ENCODE measurements at regions not wholly inside any gene's neighbourhood (a gene's known extent, or its start where the extent isn't known, plus 50 kb on each side); places are given as distances from the start of the nearest gene placed in this dataset.
A peak's percentile ranks its signal among the peaks of the same experiment; 100 is the strongest.
"Not testable (repeated sequence)": the region's sequence is repeated elsewhere in the genome, so short reads cannot be mapped to it uniquely, and the experiment has no call there.

DNA sequence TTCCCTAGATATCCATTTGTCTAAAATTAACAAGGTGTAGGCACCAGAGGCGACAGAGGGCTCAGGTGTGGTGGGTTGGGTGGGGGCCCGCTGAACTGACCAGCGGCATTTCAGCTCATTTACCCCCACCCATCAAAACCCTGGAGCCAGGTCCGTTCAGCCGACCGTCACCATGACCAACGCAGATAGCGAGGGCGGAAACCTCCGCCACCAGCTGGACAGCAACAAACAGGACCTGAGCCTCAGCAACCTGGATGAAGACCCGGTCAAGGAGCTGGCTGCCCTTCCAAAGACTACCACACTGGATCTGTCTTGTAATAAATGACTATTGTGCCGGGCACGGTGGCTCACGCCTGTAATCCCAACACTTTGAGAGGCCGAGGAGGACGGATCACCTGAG, 120.8 kb upstream of the LGSN start:
- DNase-seq, result no peak

DNA sequence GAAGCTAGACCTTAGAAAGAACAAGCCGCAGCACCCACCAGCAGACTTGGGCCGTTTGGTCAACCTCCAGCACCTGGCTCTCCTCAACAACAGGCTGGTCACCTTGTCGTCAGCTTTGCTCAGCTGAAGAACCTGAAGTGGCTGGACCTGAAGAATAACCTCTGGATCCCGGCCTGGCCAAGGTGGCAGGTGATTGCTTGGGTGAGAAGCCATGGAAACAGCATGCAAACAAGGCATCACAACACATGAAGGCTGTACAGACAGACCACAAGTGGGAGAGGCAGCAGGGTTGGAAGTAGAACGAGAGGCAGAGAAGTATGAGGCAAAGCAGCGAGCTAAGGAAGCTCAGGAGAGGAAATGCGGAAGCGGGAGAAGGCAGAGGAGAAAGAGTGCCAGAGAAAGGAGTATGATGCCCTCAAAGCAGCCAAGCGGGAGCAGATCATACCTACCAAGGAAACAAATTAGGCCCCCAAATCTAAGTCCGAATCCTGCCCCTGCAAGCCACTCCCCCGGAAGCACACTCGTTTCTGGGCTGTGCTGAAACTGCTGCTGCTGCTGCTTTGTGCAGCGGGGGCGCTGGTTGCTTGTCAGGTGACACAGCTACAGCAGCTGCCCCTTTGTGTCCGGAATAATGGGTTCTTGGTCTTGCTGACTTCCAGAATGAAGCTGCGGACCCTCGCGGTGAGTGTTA, 121.6 kb upstream of the LGSN start:
- DNase-seq, result no peak

DNA sequence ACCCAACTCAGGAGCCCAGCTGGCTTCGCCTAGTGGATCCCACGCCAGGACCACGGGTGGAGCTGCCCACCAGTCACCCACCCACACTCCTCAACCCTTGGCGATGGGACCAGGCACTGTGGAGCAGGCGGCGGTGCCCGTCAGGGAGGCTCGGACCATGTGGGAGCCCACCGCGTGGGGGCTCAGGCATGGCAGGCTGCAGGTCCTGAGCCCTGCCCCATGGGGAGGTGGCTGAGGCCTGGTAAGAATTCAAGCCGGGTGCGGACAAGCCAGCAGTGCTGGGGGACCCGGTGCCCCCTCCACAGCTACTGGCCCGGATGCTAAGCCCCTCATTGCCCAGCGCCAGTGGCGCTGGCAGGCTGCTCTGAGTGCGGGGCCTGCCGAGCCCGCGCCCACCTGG, 123.1 kb upstream of the LGSN start:
- no peak for DNase-seq

DNA sequence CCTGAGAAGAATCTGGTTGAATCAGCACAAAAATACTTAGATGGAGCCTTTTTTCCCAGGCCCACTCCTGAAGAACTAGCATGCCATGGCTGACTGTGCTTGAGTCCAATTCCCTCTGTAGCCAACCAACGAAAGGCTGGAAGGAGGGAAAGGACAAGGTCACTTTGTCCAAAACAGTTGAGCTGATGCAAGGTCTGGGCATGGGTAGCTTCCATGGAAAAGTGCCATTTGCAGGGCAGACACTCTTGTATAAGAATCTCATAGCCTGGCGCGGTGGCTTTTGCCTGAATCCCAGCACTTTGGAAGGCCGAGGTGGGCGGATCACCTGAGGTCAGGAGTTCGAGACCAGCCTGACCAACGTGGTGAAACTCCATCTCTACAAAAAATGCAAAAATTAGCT, 125.0 kb upstream of the LGSN start:
- DNase-seq, result no peak

DNA sequence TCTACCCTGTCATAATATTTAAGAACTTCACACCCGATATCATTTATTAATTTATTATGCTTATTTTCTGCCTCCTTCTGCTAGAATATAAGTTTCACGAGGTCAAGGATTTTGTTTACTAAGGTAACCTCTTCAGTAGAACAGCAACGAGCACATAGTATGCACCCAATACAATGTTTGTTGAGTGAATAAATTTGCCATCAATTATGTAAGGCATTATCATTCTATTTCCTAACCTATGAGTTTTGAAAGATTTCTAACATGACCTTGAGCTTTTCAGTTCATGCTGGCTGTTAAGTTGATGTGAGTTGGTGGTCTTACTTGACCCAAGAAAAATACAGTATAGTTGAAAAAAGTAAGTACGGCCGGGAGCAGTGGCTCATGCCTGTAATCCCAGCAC, 125.9 kb upstream of the LOC128125822 start:
- DNase-seq, result no peak

DNA sequence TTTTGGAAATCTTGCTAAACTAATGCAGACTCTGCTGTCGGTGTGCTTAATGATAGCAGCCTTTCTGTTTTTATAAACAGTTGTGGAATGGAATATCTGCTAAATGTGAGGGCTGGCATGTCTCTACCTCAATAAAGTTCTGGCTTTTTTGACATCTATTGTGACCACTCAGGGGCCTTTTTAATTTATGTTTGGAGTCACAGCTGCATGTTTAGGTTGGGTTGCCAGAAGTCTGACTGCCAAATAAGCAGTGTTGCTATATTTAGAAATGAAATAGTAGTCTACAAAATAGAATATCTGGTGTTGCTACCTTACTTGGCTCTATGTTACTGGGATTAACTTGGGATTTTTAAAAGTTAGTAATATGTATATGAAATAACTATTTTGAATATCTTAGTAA, 125.1 kb upstream of the LOC128125822 start:
- DNase-seq, result no peak

DNA sequence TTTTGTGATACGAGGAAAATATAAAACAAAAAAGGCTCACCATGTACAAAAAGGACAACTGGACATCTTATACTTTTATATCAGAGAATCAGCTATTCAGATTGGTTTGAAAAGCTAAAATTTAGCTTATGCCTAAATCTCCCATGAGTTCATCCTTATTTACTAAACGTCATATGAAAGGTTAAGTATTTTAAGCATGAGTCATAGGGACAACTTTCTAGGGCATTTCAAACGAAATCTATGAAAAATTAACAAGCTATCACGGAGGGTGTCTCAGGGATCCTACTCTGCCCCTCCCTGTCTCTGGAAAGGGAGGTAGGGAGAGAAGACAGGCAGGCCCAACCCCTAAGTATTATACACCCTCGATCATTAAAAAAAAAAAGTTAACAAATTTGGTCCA, 124.1 kb upstream of the LOC128125822 start:
- DNase-seq, result no peak

DNA sequence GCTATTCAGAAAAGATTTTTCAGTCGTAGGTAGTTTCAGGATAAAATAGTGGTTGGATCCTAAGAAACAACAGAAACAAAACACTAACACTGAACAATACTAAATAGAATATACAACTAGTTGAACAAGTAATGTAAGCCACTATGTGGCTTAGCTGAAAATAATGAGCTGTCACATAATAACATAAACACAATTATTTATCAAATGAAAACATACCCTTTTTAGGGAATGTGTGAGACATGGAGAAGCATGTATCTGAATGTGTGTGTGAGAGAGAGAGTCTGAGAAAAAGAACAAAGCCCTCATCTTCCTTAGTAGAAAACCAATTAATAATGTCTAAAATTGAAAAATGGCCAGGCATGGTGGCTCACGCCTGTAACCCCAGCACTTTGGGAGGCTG, 122.6 kb upstream of the LOC128125822 start:
- no peak for DNase-seq

DNA sequence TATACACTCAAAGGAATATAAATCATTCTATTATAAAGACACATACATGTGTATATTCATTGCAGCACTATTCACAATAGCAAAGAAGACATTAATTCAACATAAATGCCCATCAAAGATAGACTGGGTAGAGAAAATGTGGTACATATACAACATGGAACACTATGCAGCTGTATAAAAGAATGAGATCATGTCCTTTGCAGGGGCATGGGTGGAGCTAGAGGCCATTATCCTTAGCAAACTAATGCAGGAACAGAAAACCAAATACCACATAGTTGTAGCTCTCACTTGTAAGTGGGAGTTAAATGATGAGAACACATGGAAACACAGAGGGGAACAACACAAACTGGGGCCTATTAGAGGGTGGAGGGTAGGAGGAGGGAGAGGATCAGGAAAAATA, 121.0 kb upstream of the LOC128125822 start:
- DNase-seq, result no peak

DNA sequence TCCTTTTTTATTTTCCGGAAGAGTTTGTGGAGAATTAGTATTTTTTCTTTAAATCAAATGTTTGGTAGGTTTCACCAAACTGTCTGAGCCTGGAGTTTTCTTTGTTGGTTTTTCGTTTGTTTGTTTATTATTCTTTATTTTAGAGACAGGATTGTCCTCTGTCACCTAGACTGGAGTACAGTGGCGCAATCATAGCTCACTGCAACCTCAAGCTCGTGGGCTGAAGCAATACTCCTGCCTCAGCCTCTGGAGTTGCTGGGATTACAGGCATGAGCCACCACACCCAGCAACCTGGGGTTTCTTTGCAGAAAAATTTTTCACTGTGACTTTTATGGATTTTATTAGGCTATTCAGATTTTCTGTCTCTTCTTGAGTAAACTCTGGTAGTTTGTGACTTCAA, 120.2 kb upstream of the LOC128125822 start:
- no peak for DNase-seq

DNA sequence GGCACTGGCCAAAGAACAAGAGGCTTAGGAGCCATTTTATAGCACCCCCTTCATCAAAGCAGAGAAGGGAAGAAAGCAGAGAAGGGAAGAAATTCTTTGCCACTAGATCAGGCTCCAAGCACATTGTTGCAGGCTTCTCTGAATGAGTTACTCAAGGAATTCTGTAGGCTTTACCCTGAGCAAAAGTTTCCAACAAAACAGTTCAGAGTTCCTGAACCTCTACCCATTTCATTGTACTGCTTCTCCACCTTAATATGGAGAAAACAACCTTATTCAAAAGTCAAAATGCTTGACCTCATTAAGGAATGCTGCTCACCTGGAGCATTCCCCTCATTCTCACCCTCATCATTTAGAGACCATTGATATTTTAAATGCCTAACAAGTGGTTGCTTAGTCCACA, 115.5 kb upstream of the LOC128125822 start:
- no peak for DNase-seq

DNA sequence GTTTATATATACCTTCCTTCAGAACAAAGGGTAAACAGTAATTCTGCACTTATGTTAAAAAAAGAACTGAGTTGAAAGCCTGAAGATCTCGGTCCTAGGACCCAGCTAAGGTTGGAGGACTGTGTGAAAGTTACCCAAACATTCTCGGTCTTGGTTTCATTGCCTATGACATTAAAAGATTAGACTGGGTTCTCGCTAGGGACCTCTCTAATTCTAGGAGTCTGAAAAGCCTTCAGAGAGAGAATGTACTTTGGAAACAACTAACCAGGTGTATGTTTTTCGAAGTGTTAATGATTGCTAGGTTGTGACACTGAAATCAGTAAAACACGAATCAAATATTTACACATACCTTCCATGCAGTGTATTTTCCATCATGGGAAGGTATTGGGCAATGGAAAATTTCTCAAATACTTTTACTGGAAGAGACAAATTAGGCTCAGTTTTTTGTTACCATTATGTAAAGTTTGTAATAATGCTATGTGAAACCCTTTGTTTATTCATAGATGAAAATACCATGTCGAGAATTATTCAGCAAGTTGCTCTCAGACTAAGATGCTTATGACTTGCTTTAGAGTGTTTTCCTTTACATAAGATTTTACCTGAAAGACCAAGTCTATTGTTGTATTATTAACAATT, 113.7 kb upstream of the LOC128125822 start:
- no peak for DNase-seq

DNA sequence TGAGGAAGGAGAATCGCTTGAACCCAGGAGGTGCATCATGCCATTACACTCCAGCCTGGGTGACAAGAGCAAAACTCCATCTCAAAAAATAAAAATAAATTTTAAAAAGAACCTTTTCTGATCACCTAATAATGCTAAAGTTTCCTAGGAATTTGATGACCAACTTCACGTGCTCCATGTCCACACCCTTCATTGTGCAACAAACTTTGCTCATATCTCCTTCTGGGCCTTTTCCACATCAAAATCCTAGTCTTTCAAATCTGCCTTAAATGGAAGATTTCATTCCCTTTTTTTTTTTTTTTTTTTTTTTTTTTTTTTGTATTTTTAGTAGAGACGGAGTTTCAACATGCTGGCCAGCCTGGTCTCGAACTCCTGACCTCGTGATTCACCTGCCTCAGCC, 112.5 kb upstream of the LOC128125822 start:
- DNase-seq, result no peak

DNA sequence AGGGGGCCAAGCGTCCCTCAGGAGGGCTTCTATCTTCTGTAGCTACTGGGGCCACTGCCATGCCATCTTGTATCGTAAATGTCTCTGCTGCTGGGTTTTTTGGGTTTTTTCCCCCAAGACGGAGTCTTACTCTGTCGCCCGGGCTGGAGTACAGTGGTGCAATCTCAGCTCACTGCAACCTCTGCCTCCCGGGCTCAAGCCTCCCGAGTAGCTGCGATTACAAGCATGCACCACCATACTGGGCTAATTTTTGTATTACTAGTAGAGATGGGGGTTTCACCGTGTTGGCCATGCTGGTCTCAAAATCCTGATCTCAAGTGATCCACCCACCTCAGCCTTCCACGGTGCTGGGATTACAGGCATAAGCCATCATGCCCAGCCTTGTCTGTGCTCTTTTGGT, 111.3 kb upstream of the LOC128125822 start:
- no peak for DNase-seq

DNA sequence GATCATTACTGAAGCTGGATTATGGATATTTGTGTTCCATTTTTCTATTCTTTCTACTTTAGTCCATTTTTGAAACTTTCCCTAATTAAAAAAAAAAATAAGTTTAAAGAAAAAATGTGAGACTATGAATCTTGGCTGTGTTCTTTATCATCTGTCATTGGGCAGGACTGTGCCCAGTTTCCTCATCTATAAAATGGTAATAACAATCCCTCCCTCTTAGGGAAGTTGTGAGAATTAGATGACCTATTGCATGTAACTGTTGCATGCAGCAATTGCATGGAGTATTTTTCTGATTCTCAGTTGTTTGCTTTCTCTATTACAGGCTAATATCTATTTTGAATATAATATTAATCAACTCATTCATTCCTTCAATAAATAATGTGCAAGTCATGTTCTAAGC, 108.2 kb upstream of the LOC128125822 start:
- DNase-seq, result no peak

DNA sequence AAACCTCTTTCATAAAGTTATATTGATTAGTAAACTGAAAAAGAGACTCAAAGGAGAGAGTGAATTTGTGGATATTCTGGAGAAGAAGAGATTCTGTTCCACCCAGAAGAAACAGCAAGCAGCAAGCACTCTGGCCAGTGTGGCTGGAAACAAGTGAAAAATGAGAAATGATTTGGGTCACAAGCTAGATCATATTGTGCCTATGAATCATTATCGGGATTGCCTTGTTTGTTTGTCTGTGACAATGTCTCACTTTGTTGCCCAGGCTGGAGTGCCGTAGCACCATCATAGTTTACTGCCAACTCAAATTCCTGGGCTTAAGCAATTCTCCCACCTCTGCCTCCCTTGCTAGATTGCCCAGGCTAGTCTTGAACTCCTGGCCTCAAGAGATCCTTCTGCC, 106.5 kb upstream of the LOC128125822 start:
- no peak for DNase-seq

DNA sequence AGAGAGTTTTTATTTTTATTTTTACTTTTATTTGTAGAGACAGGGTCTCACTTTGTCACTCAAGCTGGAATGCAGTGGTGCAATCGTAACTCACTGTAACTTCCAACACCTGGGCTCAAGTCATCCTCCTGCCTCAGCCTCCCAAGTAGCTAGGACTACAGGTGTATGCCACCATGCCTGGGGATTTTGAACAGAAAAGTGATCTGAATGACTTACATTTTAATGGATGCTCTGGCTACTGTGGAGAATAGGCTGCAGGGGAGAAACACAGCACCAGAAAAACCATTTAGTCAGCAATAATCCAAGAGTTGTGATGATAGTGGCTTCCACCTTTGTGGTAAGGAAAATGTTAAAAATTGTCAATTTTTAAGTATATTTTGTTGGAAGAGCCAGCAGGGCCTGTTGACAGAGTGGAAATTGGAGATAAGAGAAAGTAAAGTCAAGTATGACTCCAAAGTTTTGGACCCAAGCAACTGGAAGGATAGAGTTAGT, 106.0 kb upstream of the LOC128125822 start:
- DNase-seq, result no peak

DNA sequence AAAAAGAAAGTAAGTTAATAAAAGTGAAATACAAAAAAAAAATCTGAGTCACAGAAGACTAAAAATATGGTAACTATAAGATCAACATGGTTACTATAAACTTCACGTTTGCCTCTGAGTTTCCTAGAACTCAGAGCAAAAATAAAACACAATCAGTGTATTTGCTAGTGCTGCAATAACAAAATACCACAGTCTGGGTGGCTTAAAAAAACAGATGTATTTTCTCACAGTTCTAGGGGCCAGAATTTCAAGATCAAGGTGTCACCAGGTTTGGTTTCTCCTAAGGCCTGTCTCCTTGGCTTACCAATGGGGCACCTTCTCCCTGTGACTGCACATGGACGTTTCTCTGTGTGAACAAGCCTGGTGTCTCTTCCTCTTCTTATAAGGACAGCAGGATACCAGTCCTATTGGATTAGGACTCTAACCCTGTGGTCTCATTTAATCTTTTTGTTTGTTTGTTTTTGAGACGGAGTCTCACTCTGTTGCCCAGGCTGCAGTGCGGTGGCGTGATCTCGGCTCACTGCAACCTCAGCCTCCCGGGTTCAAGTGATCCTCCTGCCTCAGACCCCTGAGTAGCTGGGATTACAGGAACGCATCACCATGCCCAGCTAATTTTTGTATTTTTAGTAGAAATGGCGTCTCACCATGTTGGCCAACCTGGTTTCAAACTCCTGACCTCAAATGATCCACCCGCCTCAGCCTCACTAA, 104.9 kb upstream of the LOC128125822 start:
- no peak for DNase-seq

DNA sequence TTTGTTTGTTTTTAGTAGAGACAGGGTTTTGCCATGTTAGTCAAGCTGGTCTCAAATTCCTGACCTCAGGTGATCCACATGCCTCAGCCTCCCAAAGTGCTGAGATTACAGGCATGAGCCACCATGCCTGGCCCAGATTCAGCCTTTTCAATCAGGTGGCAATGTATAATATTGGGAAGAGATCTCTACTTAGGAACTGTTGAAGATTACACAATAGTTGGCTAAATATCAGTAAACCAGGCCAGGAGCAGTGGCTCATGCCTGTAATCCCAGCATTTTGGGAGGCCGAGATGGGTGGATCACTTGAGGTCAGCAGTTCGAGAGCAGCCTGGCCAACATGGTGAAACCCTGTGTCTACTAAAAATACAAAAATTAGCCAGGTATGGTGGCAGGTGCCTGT, 101.1 kb upstream of the LOC128125822 start:
- DNase-seq, result not testable (repeated sequence)

DNA sequence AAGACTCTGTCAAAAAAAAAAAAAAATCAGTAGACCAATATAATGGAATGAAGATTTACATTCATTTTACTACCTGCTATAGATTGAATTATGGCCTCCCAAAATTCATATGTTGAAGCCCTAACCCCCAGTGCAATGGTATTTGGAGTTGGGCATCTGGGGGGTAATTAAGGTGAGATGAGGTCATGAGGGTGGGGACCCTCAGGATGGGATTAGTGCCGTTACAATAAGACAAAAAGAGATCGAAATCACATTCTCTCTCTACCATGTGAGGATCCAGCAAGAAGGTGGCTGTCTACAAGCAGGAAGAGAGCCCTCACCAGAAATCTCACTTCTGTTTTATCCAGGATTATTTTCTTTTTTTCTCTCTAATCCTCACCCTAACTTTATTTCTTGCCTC, 100.6 kb upstream of the LOC128125822 start:
- DNase-seq, result no peak

DNA sequence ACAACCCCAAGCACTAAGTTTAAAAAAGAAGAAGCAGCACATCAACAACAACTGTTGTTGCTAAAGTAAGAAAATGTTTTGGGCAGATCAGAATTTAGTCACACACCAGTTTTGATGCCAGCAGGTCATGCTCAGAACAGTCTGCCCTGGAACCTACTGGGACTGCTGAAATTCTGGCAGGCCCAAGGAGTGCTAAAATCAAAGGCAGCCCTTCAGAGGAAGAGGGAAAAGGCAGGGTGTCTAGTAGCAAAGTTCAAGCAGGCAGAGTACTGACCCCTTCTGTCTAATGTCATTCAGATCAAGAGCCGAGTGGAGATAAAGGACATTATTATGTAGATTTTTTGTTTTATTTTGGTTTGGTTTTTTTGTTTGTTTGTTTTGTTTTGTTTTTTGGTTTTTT, 96.6 kb upstream of the LOC128125822 start:
- peak in 1 of 51 donors; percentile 1 for DNase-seq

DNA sequence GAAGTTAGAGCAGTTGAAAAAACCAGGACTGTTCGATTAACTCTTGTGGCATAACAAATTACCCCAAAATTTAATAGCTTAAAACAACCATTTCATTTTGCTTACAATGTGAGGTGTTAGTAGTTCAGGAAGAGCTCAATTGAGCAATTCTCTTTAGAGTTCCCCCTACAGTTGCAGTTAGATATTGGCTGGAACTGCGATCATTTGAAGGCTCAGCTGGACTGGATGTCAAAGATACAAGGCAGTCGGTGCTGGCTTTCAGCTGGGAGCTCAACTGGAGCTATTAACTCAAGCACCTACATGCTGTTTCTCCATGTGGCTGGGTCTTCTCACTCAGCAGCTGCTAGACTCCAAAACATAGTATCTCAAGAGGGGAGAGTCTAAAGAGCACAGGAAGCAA, 96.0 kb upstream of the LOC128125822 start:
- no peak for DNase-seq
